ENCODE measurements at regions not wholly inside any gene's neighbourhood (a gene's known extent, or its start where the extent isn't known, plus 50 kb on each side); places are given as distances from the start of the nearest gene placed in this dataset.

DNA sequence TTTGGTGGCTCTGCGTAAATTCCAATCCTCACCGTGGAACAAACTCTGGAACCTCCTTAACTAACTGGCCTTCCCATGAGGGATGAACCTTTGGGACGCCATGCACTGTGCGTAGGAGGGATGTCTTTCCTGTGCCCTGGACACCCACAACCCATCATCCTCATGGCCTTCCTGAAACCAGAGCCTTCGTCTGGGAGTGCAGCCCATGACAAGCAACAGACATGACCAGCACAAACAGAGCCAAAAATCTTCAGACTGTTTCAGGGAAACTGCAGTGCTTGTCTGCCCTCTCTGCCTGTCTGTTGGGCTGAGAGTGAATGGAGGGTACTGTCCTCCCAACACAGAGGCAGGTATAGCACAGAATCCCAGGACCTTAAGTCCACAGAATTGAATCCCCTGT, 61.1 kb upstream of the BOC start:
- TF ChIP-seq, protein P1, sequence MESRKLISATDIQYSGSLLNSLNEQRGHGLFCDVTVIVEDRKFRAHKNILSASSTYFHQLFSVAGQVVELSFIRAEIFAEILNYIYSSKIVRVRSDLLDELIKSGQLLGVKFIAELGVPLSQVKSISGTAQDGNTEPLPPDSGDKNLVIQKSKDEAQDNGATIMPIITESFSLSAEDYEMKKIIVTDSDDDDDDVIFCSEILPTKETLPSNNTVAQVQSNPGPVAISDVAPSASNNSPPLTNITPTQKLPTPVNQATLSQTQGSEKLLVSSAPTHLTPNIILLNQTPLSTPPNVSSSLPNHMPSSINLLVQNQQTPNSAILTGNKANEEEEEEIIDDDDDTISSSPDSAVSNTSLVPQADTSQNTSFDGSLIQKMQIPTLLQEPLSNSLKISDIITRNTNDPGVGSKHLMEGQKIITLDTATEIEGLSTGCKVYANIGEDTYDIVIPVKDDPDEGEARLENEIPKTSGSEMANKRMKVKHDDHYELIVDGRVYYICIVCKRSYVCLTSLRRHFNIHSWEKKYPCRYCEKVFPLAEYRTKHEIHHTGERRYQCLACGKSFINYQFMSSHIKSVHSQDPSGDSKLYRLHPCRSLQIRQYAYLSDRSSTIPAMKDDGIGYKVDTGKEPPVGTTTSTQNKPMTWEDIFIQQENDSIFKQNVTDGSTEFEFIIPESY (IDR thresholded peaks at IDR 0.05; ENCODE audit: extremely low read depth, insufficient replicate concordance, low read length): no peak
- TF ChIP-seq TCF7L2 (IDR thresholded peaks at IDR 0.05; ENCODE audit: borderline replicate concordance, extremely low read depth, insufficient read depth, insufficient read length) (no peak), SRF (IDR thresholded peaks at IDR 0.05; ENCODE audit: low read depth) (no peak), ELF1 (IDR thresholded peaks at IDR 0.05; ENCODE audit: borderline replicate concordance, low read depth) (no peak), RAD21 (IDR thresholded peaks at IDR 0.05; ENCODE audit: low read depth) (no peak), YY1 (IDR thresholded peaks at IDR 0.05; ENCODE audit: extremely low read depth, insufficient replicate concordance, low read depth, low read length) (no peak), EGR1 (IDR thresholded peaks at IDR 0.05; ENCODE audit: low read depth) (no peak), SIN3A (IDR thresholded peaks at IDR 0.05; ENCODE audit: low read depth) (no peak), CBX3 (IDR thresholded peaks at IDR 0.05; ENCODE audit: low read depth) (no peak)
- TF ChIP-seq, protein P2, sequence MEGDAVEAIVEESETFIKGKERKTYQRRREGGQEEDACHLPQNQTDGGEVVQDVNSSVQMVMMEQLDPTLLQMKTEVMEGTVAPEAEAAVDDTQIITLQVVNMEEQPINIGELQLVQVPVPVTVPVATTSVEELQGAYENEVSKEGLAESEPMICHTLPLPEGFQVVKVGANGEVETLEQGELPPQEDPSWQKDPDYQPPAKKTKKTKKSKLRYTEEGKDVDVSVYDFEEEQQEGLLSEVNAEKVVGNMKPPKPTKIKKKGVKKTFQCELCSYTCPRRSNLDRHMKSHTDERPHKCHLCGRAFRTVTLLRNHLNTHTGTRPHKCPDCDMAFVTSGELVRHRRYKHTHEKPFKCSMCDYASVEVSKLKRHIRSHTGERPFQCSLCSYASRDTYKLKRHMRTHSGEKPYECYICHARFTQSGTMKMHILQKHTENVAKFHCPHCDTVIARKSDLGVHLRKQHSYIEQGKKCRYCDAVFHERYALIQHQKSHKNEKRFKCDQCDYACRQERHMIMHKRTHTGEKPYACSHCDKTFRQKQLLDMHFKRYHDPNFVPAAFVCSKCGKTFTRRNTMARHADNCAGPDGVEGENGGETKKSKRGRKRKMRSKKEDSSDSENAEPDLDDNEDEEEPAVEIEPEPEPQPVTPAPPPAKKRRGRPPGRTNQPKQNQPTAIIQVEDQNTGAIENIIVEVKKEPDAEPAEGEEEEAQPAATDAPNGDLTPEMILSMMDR (IDR thresholded peaks at IDR 0.05 in 2 of 3, conservative IDR thresholded peaks at IDR 0.05 in 1 of 3; ENCODE audit: borderline replicate concordance in 1 of 3, insufficient read depth in 1 of 3, low read depth in 2 of 3, low read length in 2 of 3): no peak
- Histone ChIP-seq H3K9ac (ENCODE audit: low read length) (no peak overlapping the region), H2AFZ (ENCODE audit: low read depth, low read length, poor library complexity, severe bottlenecking) (no peak overlapping the region), H3K36me3 (ENCODE audit: control insufficient read depth in 1 of 2, insufficient read depth in 2 of 2, low read length in 2 of 2) (no peaks in the 10 kb centered on the region), H3K4me2 (ENCODE audit: low read length) (no peak overlapping the region), H3K4me1 (ENCODE audit: control insufficient read depth in 1 of 2, insufficient read depth in 2 of 2, low read length in 2 of 2) (0 out of 4 replicates have a peak, but pooled peaks cover 0 to 2% of the 10 kb centered on the region in 2 experiments), H3K9me2 (ENCODE audit: insufficient read depth) (no peaks in the 10 kb centered on the region), H3K27ac (ENCODE audit: low read depth, low read length) (no peak overlapping the region), H3K4me3 (replicated peaks in 1 of 2; ENCODE audit: low read depth in 1 of 2, low read length in 2 of 2) (no peak overlapping the region), H4K20me1 (ENCODE audit: insufficient read depth) (no peaks in the 10 kb centered on the region), H3K27me3 (ENCODE audit: insufficient read depth, low read length) (no peaks in the 10 kb centered on the region), H3K79me2 (ENCODE audit: insufficient read depth, low read length) (no peaks in the 10 kb centered on the region), H3K9me3 (ENCODE audit: control insufficient read depth in 1 of 2, insufficient read depth in 1 of 2, low read depth in 1 of 2, low read length in 2 of 2) (no peaks in the 10 kb centered on the region)
- ChIA-PET POLR2A (no interaction called here), RAD21 (ENCODE audit: low non-redundant PET in 1 of 2, low total read pairs in 2 of 2, uncharacterized antibody in 2 of 2, unreplicated experiment in 2 of 2) (no interaction called here), CTCF (no interaction called here)
- ATAC-seq (no peak), DNase-seq (ENCODE audit: low read depth, low spot score) (no peak)
- no TSS peak for BruUV-seq (replicated peaks)
- intact Hi-C loops (cut with micrococcal nuclease): no loop called here
